ENCODE measurements at regions not wholly inside any gene's neighbourhood (a gene's known extent, or its start where the extent isn't known, plus 50 kb on each side); places are given as distances from the start of the nearest gene placed in this dataset.
A peak's percentile ranks its signal among the peaks of the same experiment; 100 is the strongest.

DNA sequence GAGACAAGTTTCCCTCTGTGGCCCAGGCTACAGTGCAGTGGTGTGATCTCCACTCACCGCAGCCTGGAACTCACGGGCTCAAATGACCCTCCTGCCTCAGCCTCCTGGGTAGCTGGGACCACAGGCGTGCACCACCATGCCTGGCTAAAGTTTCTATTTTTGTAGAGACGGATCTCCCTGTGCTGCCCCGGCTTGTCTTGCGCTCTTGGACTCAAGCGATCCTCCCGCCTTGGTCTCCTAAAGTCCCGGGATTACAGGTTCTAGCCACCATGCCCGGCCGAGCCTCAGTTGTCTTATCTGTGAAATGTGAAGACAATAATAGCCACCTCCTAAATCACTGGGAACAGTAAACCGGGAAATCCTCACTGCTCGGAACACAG lies 88.1 kb downstream of the FOXL3 start:
- no peaks in the 10 kb centered on the region for H3K27me3 ChIP-seq (replicated peaks; ENCODE audit: control insufficient read depth, insufficient read depth, low read length)

DNA sequence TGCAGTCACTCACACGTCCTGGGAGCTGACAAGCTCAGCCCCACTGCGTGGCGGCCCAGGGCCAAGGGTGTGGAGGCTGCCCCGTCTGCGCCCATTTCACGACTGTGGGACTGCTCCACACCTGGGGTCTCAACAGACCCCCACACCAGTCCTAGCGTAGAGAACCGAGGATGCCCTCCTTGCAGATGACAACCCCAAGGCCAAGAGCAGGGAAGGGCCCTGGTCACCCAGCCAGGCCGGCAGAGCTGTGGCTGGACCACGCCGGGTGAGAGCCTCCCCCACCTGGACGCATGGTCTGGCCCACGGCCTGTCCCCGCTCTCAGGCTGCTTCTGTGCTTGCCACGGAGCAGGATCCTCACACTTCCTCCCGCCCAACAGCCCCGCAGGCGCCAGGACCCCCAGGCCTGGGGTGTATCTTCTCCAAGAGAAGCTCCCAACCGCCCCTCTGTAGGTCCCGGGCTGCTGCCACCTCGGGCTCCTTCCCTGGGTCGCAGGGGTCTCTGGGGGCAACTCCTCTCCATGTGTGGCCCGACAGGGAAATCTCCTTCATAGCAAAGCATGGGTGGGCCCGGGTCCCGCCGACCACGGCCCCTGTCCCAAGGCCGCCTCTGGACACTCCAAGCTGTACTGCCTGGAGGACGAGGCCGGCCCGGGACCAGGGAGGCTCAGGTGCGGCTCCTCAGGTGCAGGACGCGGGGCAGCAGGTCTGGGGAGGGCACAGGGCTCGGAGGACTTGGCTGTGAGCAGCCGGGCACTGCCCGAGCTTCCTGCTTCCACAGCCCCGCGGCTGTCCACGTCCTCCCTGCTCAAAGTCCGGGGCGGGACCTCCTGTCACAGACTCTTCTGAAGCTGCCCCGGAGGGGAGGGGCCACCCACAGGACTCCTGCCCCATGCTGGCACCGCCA lies 88.8 kb downstream of the FOXL3 start:
- H3K27me3 ChIP-seq (replicated peaks; ENCODE audit: control insufficient read depth, insufficient read depth, low read length): no peaks in the 10 kb centered on the region
- no peak overlapping the region; the same call in 1 of the 2 replicates for H3K4me3 ChIP-seq (replicated peaks; ENCODE audit: low read depth, low read length)
- TF ChIP-seq, protein P1, sequence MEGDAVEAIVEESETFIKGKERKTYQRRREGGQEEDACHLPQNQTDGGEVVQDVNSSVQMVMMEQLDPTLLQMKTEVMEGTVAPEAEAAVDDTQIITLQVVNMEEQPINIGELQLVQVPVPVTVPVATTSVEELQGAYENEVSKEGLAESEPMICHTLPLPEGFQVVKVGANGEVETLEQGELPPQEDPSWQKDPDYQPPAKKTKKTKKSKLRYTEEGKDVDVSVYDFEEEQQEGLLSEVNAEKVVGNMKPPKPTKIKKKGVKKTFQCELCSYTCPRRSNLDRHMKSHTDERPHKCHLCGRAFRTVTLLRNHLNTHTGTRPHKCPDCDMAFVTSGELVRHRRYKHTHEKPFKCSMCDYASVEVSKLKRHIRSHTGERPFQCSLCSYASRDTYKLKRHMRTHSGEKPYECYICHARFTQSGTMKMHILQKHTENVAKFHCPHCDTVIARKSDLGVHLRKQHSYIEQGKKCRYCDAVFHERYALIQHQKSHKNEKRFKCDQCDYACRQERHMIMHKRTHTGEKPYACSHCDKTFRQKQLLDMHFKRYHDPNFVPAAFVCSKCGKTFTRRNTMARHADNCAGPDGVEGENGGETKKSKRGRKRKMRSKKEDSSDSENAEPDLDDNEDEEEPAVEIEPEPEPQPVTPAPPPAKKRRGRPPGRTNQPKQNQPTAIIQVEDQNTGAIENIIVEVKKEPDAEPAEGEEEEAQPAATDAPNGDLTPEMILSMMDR (IDR thresholded peaks at IDR 0.05; ENCODE audit: insufficient read depth, low read length, poor library complexity, severe bottlenecking): no peak
- DNase-seq (ENCODE audit: extremely low read depth, insufficient read length): no peak
- no peaks in the 10 kb centered on the region for H3K36me3 ChIP-seq (ENCODE audit: control insufficient read depth, insufficient read depth, low read length)

More for the DNA sequence above, 88.1 kb downstream of the FOXL3 start:
- TF ChIP-seq, protein P1 (IDR thresholded peaks at IDR 0.05; ENCODE audit: insufficient read depth, low read length, poor library complexity, severe bottlenecking): no peak
- DNase-seq (ENCODE audit: extremely low read depth, insufficient read length): no peak
- no peak overlapping the region for H3K4me3 ChIP-seq (replicated peaks; ENCODE audit: low read depth, low read length)
- no peaks in the 10 kb centered on the region for H3K36me3 ChIP-seq (ENCODE audit: control insufficient read depth, insufficient read depth, low read length)

DNA sequence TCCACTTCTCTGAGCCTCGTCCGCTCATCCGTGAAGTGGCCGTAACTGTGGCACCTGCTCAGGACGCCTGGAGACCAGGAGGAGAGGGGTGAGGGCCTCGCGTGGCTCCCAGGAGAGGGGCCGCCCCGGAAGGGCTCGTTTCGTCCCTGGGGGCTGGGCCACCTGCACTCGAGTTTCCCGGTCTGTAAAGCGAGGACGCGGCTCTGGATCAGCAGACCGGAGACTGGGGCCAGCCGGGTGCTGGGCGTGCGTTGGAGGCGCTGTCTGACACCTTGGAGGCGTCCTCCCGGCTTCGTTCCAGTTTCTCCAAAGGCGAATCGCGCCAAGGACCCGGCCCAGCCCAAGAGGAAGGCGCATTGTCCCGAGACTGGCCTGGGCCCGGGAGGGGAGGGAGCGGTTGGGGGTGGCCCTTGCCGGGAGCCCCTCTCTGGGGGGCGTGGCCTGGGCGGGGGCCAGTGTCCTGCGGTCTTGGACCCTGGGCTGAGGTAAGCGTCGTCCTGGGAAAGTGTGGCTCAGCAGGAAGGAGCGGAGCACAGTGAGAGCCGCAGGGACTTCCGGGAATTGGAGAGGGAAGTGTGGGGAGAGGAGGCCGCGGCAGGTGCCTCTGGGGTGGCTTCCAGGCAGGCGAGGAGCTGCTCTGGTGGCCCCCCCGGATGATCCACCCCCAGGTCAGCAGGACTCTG lies 89.6 kb downstream of the FOXL3 start:
- Histone ChIP-seq H3K27me3 (replicated peaks; ENCODE audit: control insufficient read depth, insufficient read depth, low read length) (no peaks in the 10 kb centered on the region), H3K36me3 (ENCODE audit: control insufficient read depth, insufficient read depth, low read length) (no peaks in the 10 kb centered on the region), H3K4me3 (replicated peaks; ENCODE audit: low read depth, low read length) (peak overlapping the region; percentile 27)
- TF ChIP-seq, protein P1 (IDR thresholded peaks at IDR 0.05; ENCODE audit: insufficient read depth, low read length, poor library complexity, severe bottlenecking): no peak
- no peak for DNase-seq (ENCODE audit: extremely low read depth, insufficient read length)

DNA sequence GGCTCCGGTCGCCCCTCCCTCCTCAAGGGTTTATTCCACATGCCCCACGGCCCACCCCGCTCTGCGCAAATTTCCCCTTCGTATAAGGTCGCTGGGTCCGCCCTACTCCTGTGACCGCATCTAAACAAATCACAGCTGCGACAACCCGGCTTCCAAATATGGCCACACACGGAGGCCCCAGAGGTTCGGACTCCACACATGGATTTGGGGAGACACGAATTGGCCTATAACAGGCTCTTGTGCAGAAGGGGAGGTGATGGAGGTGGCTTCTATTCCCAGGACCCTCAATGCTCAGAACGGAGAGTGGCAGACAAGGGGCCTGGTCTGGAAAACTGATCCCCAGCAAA lies 90.1 kb downstream of the FOXL3 start:
- H3K4me3 ChIP-seq (replicated peaks; ENCODE audit: low read depth, low read length): no peak overlapping the region
- TF ChIP-seq, protein P1 (IDR thresholded peaks at IDR 0.05; ENCODE audit: insufficient read depth, low read length, poor library complexity, severe bottlenecking): no peak
- H3K27me3 ChIP-seq (replicated peaks; ENCODE audit: control insufficient read depth, insufficient read depth, low read length): no peaks in the 10 kb centered on the region
- no peaks in the 10 kb centered on the region for H3K36me3 ChIP-seq (ENCODE audit: control insufficient read depth, insufficient read depth, low read length)
- no peak for DNase-seq (ENCODE audit: extremely low read depth, insufficient read length)

DNA sequence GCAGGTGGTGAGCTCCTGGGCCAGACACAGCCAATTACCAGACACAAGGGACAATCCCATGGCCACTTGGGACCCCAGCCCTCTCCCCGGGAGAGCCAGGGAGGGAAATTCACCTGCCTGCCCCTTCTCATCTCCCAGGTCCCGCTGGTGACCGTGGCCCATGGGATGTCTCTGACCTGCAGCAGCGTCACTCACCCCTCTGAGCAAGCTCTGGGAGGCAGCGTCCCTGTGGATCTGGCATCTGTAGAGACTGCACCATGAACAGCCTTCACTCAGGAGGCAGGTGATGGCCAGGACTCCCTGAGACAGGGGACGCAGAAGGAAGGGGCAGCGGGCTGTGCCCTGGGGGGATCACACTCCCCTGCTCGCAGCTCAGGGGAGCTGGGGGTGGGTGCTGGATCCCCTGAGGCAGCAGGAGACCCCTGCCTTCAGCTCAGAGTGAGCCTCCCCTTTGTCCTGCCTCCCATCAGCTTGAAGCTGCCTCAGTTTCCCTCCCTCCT lies 90.8 kb downstream of the FOXL3 start:
- Histone ChIP-seq H3K4me3 (replicated peaks; ENCODE audit: low read depth, low read length) (no peak overlapping the region), H3K27me3 (replicated peaks; ENCODE audit: control insufficient read depth, insufficient read depth, low read length) (no peaks in the 10 kb centered on the region), H3K36me3 (ENCODE audit: control insufficient read depth, insufficient read depth, low read length) (no peaks in the 10 kb centered on the region)
- TF ChIP-seq, protein P1 (IDR thresholded peaks at IDR 0.05; ENCODE audit: insufficient read depth, low read length, poor library complexity, severe bottlenecking): no peak
- no peak for DNase-seq (ENCODE audit: extremely low read depth, insufficient read length)

Data from GM06990 (cell line).